ENCODE measurements at regions not wholly inside any gene's neighbourhood (a gene's known extent, or its start where the extent isn't known, plus 50 kb on each side); places are given as distances from the start of the nearest gene placed in this dataset.

GRCh38 chr18:10249270-10249669 lies 205.2 kb upstream of the APCDD1 start:
- TF ChIP-seq, protein P1, sequence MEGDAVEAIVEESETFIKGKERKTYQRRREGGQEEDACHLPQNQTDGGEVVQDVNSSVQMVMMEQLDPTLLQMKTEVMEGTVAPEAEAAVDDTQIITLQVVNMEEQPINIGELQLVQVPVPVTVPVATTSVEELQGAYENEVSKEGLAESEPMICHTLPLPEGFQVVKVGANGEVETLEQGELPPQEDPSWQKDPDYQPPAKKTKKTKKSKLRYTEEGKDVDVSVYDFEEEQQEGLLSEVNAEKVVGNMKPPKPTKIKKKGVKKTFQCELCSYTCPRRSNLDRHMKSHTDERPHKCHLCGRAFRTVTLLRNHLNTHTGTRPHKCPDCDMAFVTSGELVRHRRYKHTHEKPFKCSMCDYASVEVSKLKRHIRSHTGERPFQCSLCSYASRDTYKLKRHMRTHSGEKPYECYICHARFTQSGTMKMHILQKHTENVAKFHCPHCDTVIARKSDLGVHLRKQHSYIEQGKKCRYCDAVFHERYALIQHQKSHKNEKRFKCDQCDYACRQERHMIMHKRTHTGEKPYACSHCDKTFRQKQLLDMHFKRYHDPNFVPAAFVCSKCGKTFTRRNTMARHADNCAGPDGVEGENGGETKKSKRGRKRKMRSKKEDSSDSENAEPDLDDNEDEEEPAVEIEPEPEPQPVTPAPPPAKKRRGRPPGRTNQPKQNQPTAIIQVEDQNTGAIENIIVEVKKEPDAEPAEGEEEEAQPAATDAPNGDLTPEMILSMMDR (tag by site-specific recombination; IDR thresholded peaks at IDR 0.05) = no peak
- TF ChIP-seq ATF2 (tag by site-specific recombination; IDR thresholded peaks at IDR 0.05; ENCODE audit: low read depth) (no peak), BCL6B (tag by site-specific recombination; IDR thresholded peaks at IDR 0.05) (no peak)
